ENCODE measurements at regions not wholly inside any gene's neighbourhood (a gene's known extent, or its start where the extent isn't known, plus 50 kb on each side); places are given as distances from the start of the nearest gene placed in this dataset.
"Not testable (repeated sequence)": the region's sequence is repeated elsewhere in the genome, so short reads cannot be mapped to it uniquely, and the experiment has no call there.

GRCh38 chr12:69028941-69029729 is 96.2 kb upstream of the CPM start:
- no peak for DNase-seq (ENCODE audit: low read depth in 3 of 3)

- no peak for DNase-seq (ENCODE audit: low read depth in 3 of 3)
These were observed 97.3 kb upstream of the CPM start for GRCh38 chr12:69030321-69030720.

GRCh38 chr12:69036533-69036932 is 103.6 kb upstream of the CPM start:
- DNase-seq (ENCODE audit: low read depth in 3 of 3) = no peak

- no peak for DNase-seq (ENCODE audit: low read depth in 3 of 3)
These were observed 104.0 kb upstream of the CPM start for GRCh38 chr12:69036999-69037398.

GRCh38 chr12:69039911-69040310 is 106.9 kb upstream of the CPM start:
- DNase-seq (ENCODE audit: low read depth in 3 of 3) = no peak

- no peak for DNase-seq (ENCODE audit: low read depth in 3 of 3)
These were observed 109.6 kb upstream of the CPM start for GRCh38 chr12:69042557-69042956.

- DNase-seq (ENCODE audit: low read depth in 3 of 3) = no peak
These were observed 110.0 kb upstream of the CPM start for GRCh38 chr12:69042970-69043369.

GRCh38 chr12:69044887-69045286 is 111.9 kb upstream of the CPM start:
- no peak for DNase-seq (ENCODE audit: low read depth in 3 of 3)

GRCh38 chr12:69045430-69045829 is 112.5 kb upstream of the CPM start:
- no peak for DNase-seq (ENCODE audit: low read depth in 3 of 3)

GRCh38 chr12:69046363-69046762 is 113.4 kb upstream of the CPM start:
- DNase-seq (ENCODE audit: low read depth in 3 of 3) = no peak

GRCh38 chr12:69046920-69047319 is 113.9 kb upstream of the CPM start:
- DNase-seq (ENCODE audit: low read depth in 3 of 3) = no peak

GRCh38 chr12:69047990-69048389 is 115.0 kb upstream of the CPM start:
- no peak for DNase-seq (ENCODE audit: low read depth in 3 of 3)

GRCh38 chr12:69049855-69050254 is 116.9 kb upstream of the CPM start:
- DNase-seq (ENCODE audit: low read depth in 3 of 3) = not testable (repeated sequence)

- peak; percentile 23 to 49 (median 48) for DNase-seq (ENCODE audit: low read depth in 3 of 3)
These were observed 119.8 kb upstream of the CPM start for GRCh38 chr12:69052613-69053408.

- no peak for DNase-seq (ENCODE audit: low read depth in 3 of 3)
These were observed 121.5 kb upstream of the CPM start for GRCh38 chr12:69054343-69055056.

GRCh38 chr12:69055280-69055679 is 122.3 kb upstream of the CPM start:
- DNase-seq (ENCODE audit: low read depth in 3 of 3) = no peak

- no peak for DNase-seq (ENCODE audit: low read depth in 3 of 3)
These were observed 122.7 kb upstream of the CPM start for GRCh38 chr12:69055706-69056105.

GRCh38 chr12:69056743-69057515 is 124.0 kb upstream of the CPM start:
- DNase-seq (ENCODE audit: low read depth in 3 of 3) = no peak

GRCh38 chr12:69057742-69058141 is 124.8 kb upstream of the CPM start:
- DNase-seq (ENCODE audit: low read depth in 3 of 3) = no peak

GRCh38 chr12:69059465-69060457 is 126.8 kb upstream of the CPM start:
- DNase-seq (ENCODE audit: low read depth in 3 of 3) = peak in 1 of 3 experiments; percentile 24

Measured in stimulated activated CD4-positive, alpha-beta T cell treated with anti-CD3 and anti-CD28 coated beads, TNF-alpha, amount 100 ng/mL, for 24 hours (primary cell).